ENCODE measurements at regions not wholly inside any gene's neighbourhood (a gene's known extent, or its start where the extent isn't known, plus 50 kb on each side); places are given as distances from the start of the nearest gene placed in this dataset.

DNA sequence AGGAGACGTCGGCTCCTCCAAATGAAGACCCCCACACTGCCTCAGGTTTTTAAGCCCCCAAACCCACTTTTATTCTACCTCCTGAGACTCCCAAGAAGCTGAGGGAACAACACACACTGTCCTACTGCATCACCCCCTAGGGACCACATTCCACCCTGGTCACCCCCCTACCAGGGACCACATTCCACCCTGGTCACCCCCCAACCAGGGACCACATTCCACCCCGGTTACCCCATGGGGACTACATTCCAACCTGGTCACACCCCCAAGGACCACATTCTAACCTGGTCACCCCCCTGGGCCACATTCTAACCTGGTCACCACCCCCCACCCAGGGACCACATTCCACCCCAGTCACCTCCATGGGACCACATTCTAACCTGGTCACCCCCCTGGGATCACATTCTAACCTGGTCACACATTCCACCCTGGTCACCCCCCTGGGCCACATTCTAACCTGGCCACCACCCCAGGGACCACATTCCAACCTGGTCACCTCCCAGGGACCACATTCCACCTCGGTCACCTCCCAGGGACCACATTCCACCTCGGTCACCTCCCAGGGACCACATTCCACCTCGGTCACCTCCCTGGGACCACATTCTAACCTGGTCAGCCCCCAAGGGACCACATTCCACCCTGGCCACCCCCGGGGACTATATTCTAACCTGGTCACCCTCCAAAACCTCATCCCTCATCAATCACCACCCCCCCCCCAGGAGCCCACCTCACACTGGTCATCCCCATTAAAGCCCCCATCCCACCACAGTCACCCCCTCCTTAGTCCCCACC, 587.6 kb downstream of the NPHP4 start:
- no peak for TF ChIP-seq CTCF (conservative IDR thresholded peaks at IDR 0.05; ENCODE audit: low read length)
- H3K4me3 ChIP-seq (ENCODE audit: low read length), result no peak overlapping the region
- DNase-seq (ENCODE audit: low read depth), result no peak

- DNase-seq (ENCODE audit: low read depth), result no peak
- TF ChIP-seq CTCF (conservative IDR thresholded peaks at IDR 0.05; ENCODE audit: low read length), result no peak
- H3K4me3 ChIP-seq (ENCODE audit: low read length), result no peak overlapping the region
Measured at GRCh38 chr1:5403935-5404334, 588.3 kb downstream of the NPHP4 start.

GRCh38 chr1:5402618-5403017, 589.6 kb downstream of the NPHP4 start:
- no peak for TF ChIP-seq CTCF (conservative IDR thresholded peaks at IDR 0.05; ENCODE audit: low read length)
- no peak overlapping the region for H3K4me3 ChIP-seq (ENCODE audit: low read length)
- DNase-seq (ENCODE audit: low read depth), result no peak

- DNase-seq (ENCODE audit: low read depth), result no peak
- TF ChIP-seq CTCF (conservative IDR thresholded peaks at IDR 0.05; ENCODE audit: low read length), result no peak
- no peak overlapping the region for H3K4me3 ChIP-seq (ENCODE audit: low read length)
Measured at GRCh38 chr1:5399771-5400170, 592.5 kb downstream of the NPHP4 start.

DNA sequence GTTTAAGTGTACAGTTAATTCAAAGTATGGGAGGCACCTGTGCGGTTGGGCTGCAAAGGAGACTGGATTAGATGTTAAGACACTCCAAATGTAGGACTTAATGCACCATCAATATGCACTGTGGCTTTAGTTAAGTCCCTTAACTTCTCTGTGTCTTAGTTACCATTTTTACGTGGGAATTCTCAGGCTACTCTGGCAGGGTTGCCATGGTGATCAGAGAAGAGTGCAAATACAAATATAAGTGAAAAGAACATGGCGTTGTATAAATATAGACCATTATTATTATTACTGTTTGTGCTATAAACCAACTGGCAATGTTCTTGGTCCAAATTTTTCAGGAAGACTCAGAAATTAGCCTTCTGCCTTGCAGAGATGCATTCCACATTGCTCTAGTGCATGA, 595.6 kb downstream of the NPHP4 start:
- no peak overlapping the region for H3K4me3 ChIP-seq (ENCODE audit: low read length)
- no peak for TF ChIP-seq CTCF (conservative IDR thresholded peaks at IDR 0.05; ENCODE audit: low read length)
- DNase-seq (ENCODE audit: low read depth), result no peak

DNA sequence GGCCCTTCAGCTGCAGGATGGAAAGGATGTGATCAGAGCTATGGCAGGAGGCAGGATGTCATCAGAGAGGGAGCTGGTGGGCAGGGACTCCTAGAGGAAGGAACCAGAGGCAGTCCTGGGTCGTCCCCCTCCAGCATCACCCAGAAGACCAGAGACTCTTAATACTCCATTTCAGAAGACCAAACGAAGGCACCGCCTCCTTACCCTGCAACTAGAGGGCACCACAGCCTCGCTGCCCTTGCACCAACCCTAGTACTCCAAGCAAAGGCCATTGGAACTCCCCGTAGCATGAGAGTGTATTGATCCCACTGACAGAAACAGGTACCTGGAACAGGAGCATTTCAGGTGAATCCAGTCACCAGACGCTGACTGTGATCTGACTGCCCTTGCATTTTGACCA, 598.1 kb downstream of the NPHP4 start:
- no peak for TF ChIP-seq CTCF (conservative IDR thresholded peaks at IDR 0.05; ENCODE audit: low read length)
- no peak overlapping the region for H3K4me3 ChIP-seq (ENCODE audit: low read length)
- DNase-seq (ENCODE audit: low read depth), result no peak

DNA sequence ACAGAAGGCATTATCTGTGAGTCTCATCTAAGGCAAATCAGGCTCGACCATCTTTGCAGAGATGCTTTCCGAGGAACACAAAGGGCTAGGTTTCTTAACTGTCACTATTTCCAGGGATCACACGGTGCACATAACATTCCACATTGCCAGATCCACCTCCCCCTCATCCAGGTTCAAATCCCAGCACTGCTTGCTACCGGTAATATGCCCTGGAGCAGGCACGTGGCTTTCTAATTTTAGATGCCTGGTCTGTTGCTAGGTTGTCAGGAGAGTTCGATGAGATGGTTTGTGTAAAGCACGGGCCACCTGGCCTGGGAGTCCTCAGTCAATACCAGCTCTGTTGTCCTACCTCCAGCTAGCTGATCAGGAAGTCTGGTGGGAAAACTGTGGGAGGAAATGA, 598.6 kb downstream of the NPHP4 start:
- H3K4me3 ChIP-seq (ENCODE audit: low read length), result no peak overlapping the region
- DNase-seq (ENCODE audit: low read depth), result no peak
- TF ChIP-seq CTCF (conservative IDR thresholded peaks at IDR 0.05; ENCODE audit: low read length), result no peak
